Endothelial cell of umbilical vein (primary cell): ENCODE measurements at regions not wholly inside any gene's neighbourhood (a gene's known extent, or its start where the extent isn't known, plus 50 kb on each side); places are given as distances from the start of the nearest gene placed in this dataset.

Experiments used
- BruUV-seq: library from RNA; stranded (reverse); fragments of 400-500 nt; replicated peaks from 2 replicates; lab custom pipeline; 2021; lab: Mats Ljungman, UMichigan
- CTCF ChIA-PET: fragments of 300-600, 350-600 bp; sonication (Branson Sonifier 250); formaldehyde crosslinking; loops from one replicate; lab custom pipeline; 2021; ENCODE audit warnings: antibody characterized with exemption, inconsistent platforms; lab: Charles Lee
- POLR2A ChIA-PET: fragments of 300-600, 350-600 bp; sonication (Branson Sonifier 250); formaldehyde crosslinking; loops from one replicate; lab custom pipeline; 2021; ENCODE audit warnings: antibody characterized with exemption, inconsistent platforms; lab: Charles Lee
- DNase-seq: peaks from one replicate; pipeline ENCODE4 v3.0.0-alpha.2; 2011; ENCODE audit warnings: low read depth, low spot score
- FAIRE-seq: peaks from 2 replicates; lab custom pipeline; 2011; peaks lifted over from hg19 to GRCh38; lab: Jason Lieb, UNC
- H2AFZ ChIP-seq: 2 replicates; pipeline ENCODE4 v1.6.0; 2012; ENCODE audit warnings: low read depth, low read length, control low read depth, inconsistent platforms
- H3K27ac ChIP-seq: 2 replicates; pipeline ENCODE4 v1.5.1; 2011; ENCODE audit warnings: low read depth, mild to moderate bottlenecking, control low read depth, low read length, moderate library complexity; ENCODE audit not compliant: insufficient read depth
- H3K27me3 ChIP-seq, 2 experiments: 2 replicates each; pipeline versions ENCODE4 v1.6.0 to v1.6.1; 2011; ENCODE audit warnings: low read length in 2 of 2, mixed read lengths in 1 of 2; ENCODE audit not compliant: control insufficient read depth in 2 of 2, insufficient read depth in 2 of 2
- H3K36me3 ChIP-seq, 2 experiments: 2 replicates in 1 of 2; 3 replicates in 1 of 2; pipeline ENCODE4 v1.5.1; 2011; ENCODE audit warnings: low read length in 2 of 2, mild to moderate bottlenecking in 1 of 2, moderate library complexity in 1 of 2; ENCODE audit not compliant: control insufficient read depth in 2 of 2, insufficient read depth in 2 of 2; ENCODE audit errors: extremely low read depth in 1 of 2
- H3K4me1 ChIP-seq: 3 replicates; pipeline ENCODE4 v1.5.1; 2011; ENCODE audit warnings: mild to moderate bottlenecking, low read length; ENCODE audit not compliant: control insufficient read depth, insufficient read depth; ENCODE audit errors: extremely low read depth
- H3K4me2 ChIP-seq: 2 replicates; pipeline ENCODE4 v1.6.1; 2011; ENCODE audit warnings: low read length, control low read depth, mixed read lengths; ENCODE audit not compliant: insufficient read depth
- H3K4me3 ChIP-seq, 3 experiments: fragments of 200-600 bp in 1 of 3; sonication (generic), shearing (Covaris generic) in 1 of 3; replicated peaks in 1 of 3; 2 replicates each; pipeline ENCODE4 v1.5.1; 2011 to 2016; ENCODE audit warnings: control low read depth in 3 of 3, low read length in 3 of 3, mild to moderate bottlenecking in 2 of 3, inconsistent platforms in 1 of 3, low read depth in 1 of 3, moderate library complexity in 1 of 3; ENCODE audit not compliant: insufficient read depth in 1 of 3
- H3K79me2 ChIP-seq: 2 replicates; pipeline ENCODE4 v1.6.0; 2012; ENCODE audit warnings: low read length, inconsistent platforms; ENCODE audit not compliant: control insufficient read depth, insufficient read depth
- H3K9ac ChIP-seq: replicated peaks from 2 replicates; pipeline ENCODE3; 2011; ENCODE audit warnings: low read length, control low read depth; ENCODE audit not compliant: insufficient read depth; ENCODE audit errors: extremely low read depth
- H3K9me1 ChIP-seq: replicated peaks from 3 replicates; pipeline ENCODE4 v1.6.0; 2011; ENCODE audit warnings: mild to moderate bottlenecking, low read length; ENCODE audit not compliant: control insufficient read depth, insufficient read depth; ENCODE audit errors: extremely low read depth
- H3K9me3 ChIP-seq: replicated peaks from 2 replicates; pipeline ENCODE4 v1.5.1; 2012; ENCODE audit warnings: low read length, inconsistent platforms; ENCODE audit not compliant: control insufficient read depth, insufficient read depth
- H4K20me1 ChIP-seq: replicated peaks from 2 replicates; pipeline ENCODE3; 2011; ENCODE audit warnings: mild to moderate bottlenecking, low read length; ENCODE audit not compliant: control insufficient read depth, insufficient read depth; ENCODE audit errors: extremely low read depth
- FOS ChIP-seq: IDR thresholded peaks from 2 replicates; pipeline ENCODE4 v1.6.1; 2011; ENCODE audit warnings: mild to moderate bottlenecking, low read length, moderate library complexity, borderline replicate concordance; ENCODE audit not compliant: insufficient read depth
- MAX ChIP-seq: IDR thresholded peaks from 2 replicates; pipeline ENCODE4 v1.6.1; 2011; ENCODE audit not compliant: insufficient read depth, insufficient read length
- POLR2A ChIP-seq: IDR thresholded peaks from 2 replicates; pipeline ENCODE4 v1.6.1; 2012; ENCODE audit warnings: low read depth, mild to moderate bottlenecking, control low read depth, low read length
- POLR2AphosphoS5 ChIP-seq: IDR thresholded peaks from 2 replicates; pipeline ENCODE4 v1.6.1; 2012; ENCODE audit warnings: low read depth, mild to moderate bottlenecking, control low read depth, low read length, moderate library complexity; ENCODE audit not compliant: insufficient read depth
- dilution Hi-C: fragments of 300-500 bp; cut with MboI; formaldehyde crosslinking; loops from one replicate; pipeline ENCODE4 v1.15.0; 2019; ENCODE audit warnings: low sequenced_read_pairs; ENCODE audit not compliant: extremely low pct_ligation_motif_present
- intact Hi-C: fragments of 100-400 bp; cut with micrococcal nuclease; formaldehyde crosslinking; loops from one replicate; pipeline ENCODE4 v1.10.0; 2022

DNA sequence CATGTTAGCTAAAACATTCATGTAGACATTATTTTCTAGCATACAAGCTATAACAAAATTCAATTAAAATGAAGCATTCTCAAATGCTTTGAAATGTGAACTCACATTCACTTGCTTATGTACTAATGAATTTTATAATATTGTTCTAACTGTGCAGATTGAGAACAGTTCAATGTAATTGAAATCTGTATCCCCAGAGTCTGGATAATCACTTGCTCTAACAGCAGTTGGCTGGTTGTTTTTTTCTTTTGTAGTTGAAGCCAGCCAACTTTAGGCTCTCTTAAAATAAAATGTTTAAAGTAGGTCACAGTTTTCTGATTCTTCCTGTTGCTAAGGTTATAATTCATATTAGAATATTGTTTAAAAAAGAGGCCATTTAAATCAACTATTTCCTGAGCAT, 438.9 kb downstream of the NAF1 start:
- no peaks in the 10 kb centered on the region for H3K9me1 ChIP-seq
- H3K9me3 ChIP-seq: no peaks in the 10 kb centered on the region
- H4K20me1 ChIP-seq: no peaks in the 10 kb centered on the region
- FAIRE-seq: no peak
- H2AFZ ChIP-seq: no peak overlapping the region
- H3K27ac ChIP-seq: no peak overlapping the region
- ChIA-PET CTCF (no interaction called here), POLR2A (no interaction called here)
- H3K36me3 ChIP-seq: no peaks in the 10 kb centered on the region
- dilution Hi-C loops (no loop called here), intact Hi-C loops (no loop called here)
- no peak overlapping the region for H3K4me2 ChIP-seq
- BruUV-seq: no TSS peak
- no peak for TF ChIP-seq POLR2A
- TF ChIP-seq POLR2AphosphoS5: no peak
- no peak for TF ChIP-seq FOS
- no peaks in the 10 kb centered on the region for H3K79me2 ChIP-seq
- no peak overlapping the region for H3K9ac ChIP-seq
- H3K4me3 ChIP-seq: no peak overlapping the region
- H3K27me3 ChIP-seq: no peaks in the 10 kb centered on the region
- no peaks in the 10 kb centered on the region for H3K4me1 ChIP-seq
- no peak for DNase-seq

DNA sequence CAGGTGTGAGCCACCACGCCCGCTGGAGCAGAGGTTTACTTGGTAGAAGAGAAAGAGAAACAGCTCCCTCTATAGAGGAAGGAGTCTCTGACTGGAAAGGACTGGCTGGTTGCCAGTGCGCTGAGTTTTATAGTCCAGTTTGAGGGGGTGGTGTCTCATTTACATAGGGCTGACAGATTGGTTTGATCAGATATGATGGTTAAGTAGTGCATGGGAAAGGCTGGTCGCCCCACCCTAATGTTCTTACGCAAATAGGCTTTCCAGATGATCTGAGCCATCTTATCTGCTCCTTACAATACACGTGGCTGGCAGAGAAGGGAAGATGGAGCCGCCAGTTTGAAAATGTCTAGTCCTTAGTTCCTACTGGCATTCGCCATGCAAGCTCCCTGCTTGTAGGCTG, 439.5 kb downstream of the NAF1 start:
- Histone ChIP-seq H3K27ac (no peak overlapping the region), H3K9me3 (no peaks in the 10 kb centered on the region), H2AFZ (no peak overlapping the region), H3K36me3 (no peaks in the 10 kb centered on the region), H3K9me1 (no peaks in the 10 kb centered on the region), H3K4me2 (no peak overlapping the region), H3K79me2 (no peaks in the 10 kb centered on the region), H3K27me3 (no peaks in the 10 kb centered on the region), H3K4me1 (no peaks in the 10 kb centered on the region), H4K20me1 (no peaks in the 10 kb centered on the region), H3K4me3 (no peak overlapping the region), H3K9ac (no peak overlapping the region)
- dilution Hi-C loops (no loop called here), intact Hi-C loops (no loop called here)
- FAIRE-seq (no peak), DNase-seq (no peak)
- ChIA-PET POLR2A (no interaction called here), CTCF (no interaction called here)
- TF ChIP-seq FOS: no peak
- no peak for TF ChIP-seq MAX
- TF ChIP-seq POLR2A: no peak
- no TSS peak for BruUV-seq
